ENCODE measurements at regions not wholly inside any gene's neighbourhood (a gene's known extent, or its start where the extent isn't known, plus 50 kb on each side); places are given as distances from the start of the nearest gene placed in this dataset.
A peak's percentile ranks its signal among the peaks of the same experiment; 100 is the strongest.
"Not testable (repeated sequence)": the region's sequence is repeated elsewhere in the genome, so short reads cannot be mapped to it uniquely, and the experiment has no call there.

GRCh38 chr6:154637392-154637791 is 95.8 kb upstream of the SCAF8 start:
- no peaks in the 10 kb centered on the region for H3K36me3 ChIP-seq
- ATAC-seq (no peak), DNase-seq (no peak)
- no peak overlapping the region for H3K4me3 ChIP-seq
- no peak overlapping the region for H3K27ac ChIP-seq
- H3K4me1 ChIP-seq, result no peaks in the 10 kb centered on the region
- in situ Hi-C loops (cut with MboI; ENCODE audit: low sequenced_read_pairs in 4 of 4), result no loop called here
- no peaks in the 10 kb centered on the region for H3K27me3 ChIP-seq
- no peaks in the 10 kb centered on the region for H3K9me3 ChIP-seq
- TF ChIP-seq POLR2A (IDR thresholded peaks at IDR 0.05) (no peak), CTCF (IDR thresholded peaks at IDR 0.05 in 4 of 5, conservative IDR thresholded peaks at IDR 0.05 in 1 of 5) (no peak)
- intact Hi-C loops (cut with DNase I; ENCODE audit: low total_unique reads), result no loop called here

- DNase-seq (no peak), ATAC-seq (peak in 1 of 2 donors; percentile 23)
- Histone ChIP-seq H3K27me3 (no peaks in the 10 kb centered on the region), H3K36me3 (no peaks in the 10 kb centered on the region), H3K27ac (no peak overlapping the region), H3K9me3 (no peaks in the 10 kb centered on the region), H3K4me1 (no peaks in the 10 kb centered on the region), H3K4me3 (no peak overlapping the region)
- TF ChIP-seq CTCF (IDR thresholded peaks at IDR 0.05 in 4 of 5, conservative IDR thresholded peaks at IDR 0.05 in 1 of 5) (no peak), POLR2A (IDR thresholded peaks at IDR 0.05) (no peak)
- intact Hi-C loops (cut with DNase I; ENCODE audit: low total_unique reads) (no loop called here), in situ Hi-C loops (cut with MboI; ENCODE audit: low sequenced_read_pairs in 4 of 4) (no loop called here)
Measured at GRCh38 chr6:154638369-154638768, 94.8 kb upstream of the SCAF8 start.

- in situ Hi-C loops (cut with MboI; ENCODE audit: low sequenced_read_pairs in 4 of 4); H3K27ac ChIP-seq; H3K36me3 ChIP-seq; H3K9me3 ChIP-seq; H3K4me3 ChIP-seq; DNase-seq; intact Hi-C loops (cut with DNase I; ENCODE audit: low total_unique reads); ATAC-seq; H3K4me1 ChIP-seq; H3K27me3 ChIP-seq: not testable (repeated sequence)
Measured at GRCh38 chr6:154639196-154639595, 94.0 kb upstream of the SCAF8 start.

GRCh38 chr6:154648188-154648887 is 84.9 kb upstream of the SCAF8 start:
- intact Hi-C loops (cut with DNase I; ENCODE audit: low total_unique reads), result no loop called here
- no peak for DNase-seq
- Histone ChIP-seq H3K4me3 (no peak overlapping the region), H3K36me3 (no peaks in the 10 kb centered on the region), H3K27ac (no peak overlapping the region), H3K27me3 (no peaks in the 10 kb centered on the region), H3K9me3 (no peaks in the 10 kb centered on the region), H3K4me1 (no peaks in the 10 kb centered on the region)
- TF ChIP-seq POLR2A (IDR thresholded peaks at IDR 0.05) (no peak), CTCF (IDR thresholded peaks at IDR 0.05 in 4 of 5, conservative IDR thresholded peaks at IDR 0.05 in 1 of 5) (no peak)
- in situ Hi-C loops (cut with MboI; ENCODE audit: low sequenced_read_pairs in 4 of 4), result no loop called here
- ATAC-seq, result no peak

- Histone ChIP-seq H3K36me3 (no peaks in the 10 kb centered on the region), H3K9me3 (no peaks in the 10 kb centered on the region), H3K27ac (no peak overlapping the region), H3K4me1 (no peaks in the 10 kb centered on the region), H3K27me3 (no peaks in the 10 kb centered on the region), H3K4me3 (no peak overlapping the region)
- intact Hi-C loops (cut with DNase I; ENCODE audit: low total_unique reads), result no loop called here
- ATAC-seq (no peak), DNase-seq (no peak)
- in situ Hi-C loops (cut with MboI; ENCODE audit: low sequenced_read_pairs in 4 of 4), result no loop called here
- TF ChIP-seq POLR2A (IDR thresholded peaks at IDR 0.05) (no peak), CTCF (IDR thresholded peaks at IDR 0.05 in 4 of 5, conservative IDR thresholded peaks at IDR 0.05 in 1 of 5) (no peak)
Measured at GRCh38 chr6:154648888-154649205, 84.4 kb upstream of the SCAF8 start.
